Vagina (tissue), 2 donors: ENCODE measurements at regions not wholly inside any gene's neighbourhood (a gene's known extent, or its start where the extent isn't known, plus 50 kb on each side); places are given as distances from the start of the nearest gene placed in this dataset.

Source experiments
- CTCF ChIP-seq, 3 experiments: fragments of 450-650 bp in 2 of 3; fragments of 200-600 bp in 1 of 3; sonication (generic) in 1 of 3; IDR thresholded peaks; one replicate each; pipeline ENCODE4 v1.5.1; 2017 to 2019; ENCODE audit warnings: antibody characterized with exemption in 3 of 3, mild to moderate bottlenecking in 2 of 3, moderate library complexity in 2 of 3
- POLR2A ChIP-seq, 2 donors: fragments of 450-650 bp; IDR thresholded peaks; one replicate each; pipeline ENCODE4 v1.6.1; 2017; ENCODE audit warnings: antibody characterized with exemption in 2 of 2, mild to moderate bottlenecking in 2 of 2, moderate library complexity in 2 of 2

DNA sequence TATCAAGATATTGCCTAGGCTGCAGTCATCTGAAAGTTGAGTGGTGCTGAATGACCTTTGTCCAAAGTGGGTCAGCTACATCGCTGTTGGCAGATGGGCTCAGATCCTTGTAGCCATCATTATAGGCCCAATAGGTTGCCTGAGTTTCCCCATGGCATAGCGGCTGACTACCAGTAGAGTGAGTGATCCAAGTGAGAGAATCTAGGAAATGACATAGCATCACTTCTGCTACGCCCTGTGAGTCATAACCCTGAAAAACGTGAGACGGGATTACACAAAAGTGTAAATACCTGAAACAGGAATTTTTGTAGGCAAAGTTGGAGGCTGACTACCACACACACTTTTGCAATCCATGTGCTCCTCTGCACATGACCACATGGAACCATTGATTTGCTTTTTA lies 273.3 kb downstream of the RPL10L start:
- no peak for TF ChIP-seq CTCF (IDR thresholded peaks at IDR 0.05)
- no peak for TF ChIP-seq POLR2A (IDR thresholded peaks at IDR 0.05)
